H9 (cell line): ENCODE measurements at regions not wholly inside any gene's neighbourhood (a gene's known extent, or its start where the extent isn't known, plus 50 kb on each side); places are given as distances from the start of the nearest gene placed in this dataset.

ENCODE experiments used
- DNase-seq: peaks from one replicate; pipeline ENCODE4 v3.0.0-alpha.2; 2017
- H2AFZ ChIP-seq: one replicate; pipeline ENCODE4 v1.6.1; 2013; ENCODE audit warnings: mild to moderate bottlenecking, low read length, control low read depth, moderate library complexity
- H2AK5ac ChIP-seq: 2 replicates; pipeline ENCODE4 v1.6.1; 2013; ENCODE audit warnings: low read length, control low read depth, mixed read lengths; ENCODE audit not compliant: insufficient read length
- H2BK120ac ChIP-seq: one replicate; pipeline ENCODE4 v1.6.1; 2013; ENCODE audit warnings: low read depth, mild to moderate bottlenecking, low read length, control low read depth, inconsistent platforms; ENCODE audit not compliant: poor library complexity, severe bottlenecking
- H2BK12ac ChIP-seq: 2 replicates; pipeline ENCODE4 v1.6.1; 2013; ENCODE audit warnings: low read length, control low read depth, mixed read lengths, low read depth; ENCODE audit not compliant: insufficient read length
- H2BK15ac ChIP-seq: 2 replicates; pipeline ENCODE4 v1.6.1; 2013; ENCODE audit warnings: low read depth, low read length, control low read depth
- H2BK20ac ChIP-seq: one replicate; pipeline ENCODE4 v1.6.1; 2013; ENCODE audit warnings: low read depth, mild to moderate bottlenecking, low read length, control low read depth, inconsistent platforms; ENCODE audit not compliant: poor library complexity, severe bottlenecking
- H2BK5ac ChIP-seq: 2 replicates; pipeline ENCODE4 v1.6.1; 2013; ENCODE audit warnings: low read length, control low read depth, mixed read lengths; ENCODE audit not compliant: insufficient read length
- H3K14ac ChIP-seq: 2 replicates; pipeline ENCODE4 v1.6.1; 2013; ENCODE audit warnings: low read length, control low read depth; ENCODE audit not compliant: insufficient read depth
- H3K18ac ChIP-seq: 2 replicates; pipeline ENCODE4 v1.6.1; 2013; ENCODE audit warnings: low read depth, mild to moderate bottlenecking, mixed read lengths, low read length, control low read depth; ENCODE audit not compliant: insufficient read length
- H3K23ac ChIP-seq: 2 replicates; pipeline ENCODE4 v1.6.1; 2013; ENCODE audit warnings: low read length, control low read depth, mixed read lengths, low read depth; ENCODE audit not compliant: insufficient read length
- H3K23me2 ChIP-seq: 2 replicates; pipeline ENCODE4 v1.6.1; 2013; ENCODE audit warnings: low read depth, mild to moderate bottlenecking, mixed read lengths, low read length, control low read depth; ENCODE audit not compliant: insufficient read length, poor library complexity, severe bottlenecking
- H3K27ac ChIP-seq: 2 replicates; pipeline ENCODE4 v1.5.1; 2013; ENCODE audit warnings: low read length, control low read depth, mixed read lengths, low read depth; ENCODE audit not compliant: insufficient read length
- H3K27me3 ChIP-seq: 2 replicates; pipeline ENCODE4 v1.6.1; 2013; ENCODE audit warnings: low read length, control low read depth, inconsistent platforms; ENCODE audit not compliant: insufficient read depth
- H3K4ac ChIP-seq: 2 replicates; pipeline ENCODE4 v1.6.1; 2013; ENCODE audit warnings: low read depth, mild to moderate bottlenecking, control low read depth, inconsistent platforms, low read length, moderate library complexity
- H3K4me1 ChIP-seq: 2 replicates; pipeline ENCODE4 v1.6.1; 2013; ENCODE audit warnings: low read length, control low read depth, inconsistent platforms; ENCODE audit not compliant: insufficient read depth
- H3K4me2 ChIP-seq: 2 replicates; pipeline ENCODE4 v1.6.1; 2013; ENCODE audit warnings: low read length, control low read depth, mixed read lengths; ENCODE audit not compliant: insufficient read length, insufficient read depth
- H3K56ac ChIP-seq: 2 replicates; pipeline ENCODE4 v1.6.1; 2013; ENCODE audit warnings: low read depth, mild to moderate bottlenecking, mixed read lengths, low read length, control low read depth; ENCODE audit not compliant: insufficient read length
- H3K79me1 ChIP-seq: 2 replicates; pipeline ENCODE4 v1.6.1; 2013; ENCODE audit warnings: low read depth, mild to moderate bottlenecking, moderate library complexity, low read length, control low read depth, inconsistent platforms; ENCODE audit not compliant: insufficient read depth, poor library complexity, severe bottlenecking
- H3K79me2 ChIP-seq: 2 replicates; pipeline ENCODE4 v1.6.1; 2013; ENCODE audit warnings: low read length, control low read depth, inconsistent platforms; ENCODE audit not compliant: insufficient read depth
- H3K9ac ChIP-seq: 2 replicates; pipeline ENCODE4 v1.6.1; 2013; ENCODE audit warnings: low read length, control low read depth, mixed read lengths; ENCODE audit not compliant: insufficient read length; ENCODE audit errors: extremely low read depth
- H3K9me3 ChIP-seq: one replicate; pipeline ENCODE4 v1.6.1; 2013; ENCODE audit warnings: low read depth, low read length, inconsistent platforms; ENCODE audit not compliant: control insufficient read depth
- H3T11ph ChIP-seq: one replicate; pipeline ENCODE4 v1.6.1; 2013; ENCODE audit warnings: mild to moderate bottlenecking, low read length, control low read depth, inconsistent platforms
- H4K20me1 ChIP-seq: one replicate; pipeline ENCODE4 v1.6.1; 2013; ENCODE audit not compliant: control insufficient read depth, insufficient read length, insufficient read depth
- H4K5ac ChIP-seq: 2 replicates; pipeline ENCODE4 v1.6.1; 2013; ENCODE audit warnings: low read depth, mild to moderate bottlenecking, mixed read lengths, low read length, control low read depth; ENCODE audit not compliant: insufficient read length
- H4K8ac ChIP-seq: replicated peaks from 2 replicates; pipeline ENCODE4 v1.6.1; 2013; ENCODE audit warnings: low read length, control low read depth, mixed read lengths, low read depth; ENCODE audit not compliant: insufficient read length
- H4K91ac ChIP-seq: 2 replicates; pipeline ENCODE4 v1.6.1; 2013; ENCODE audit warnings: low read depth, mild to moderate bottlenecking, moderate library complexity, mixed read lengths, low read length, control low read depth; ENCODE audit not compliant: insufficient read length
- H3K27ac Mint-ChIP-seq, 3 experiments: 2 replicates in 2 of 3; 3 replicates in 1 of 3; pipeline ENCODE4 v1.8.0; 2020 to 2021; ENCODE audit warnings: mixed read lengths in 3 of 3, mild to moderate bottlenecking in 1 of 3, moderate library complexity in 1 of 3
- H3K27me3 Mint-ChIP-seq: 2 replicates; pipeline ENCODE4 v1.8.0; 2021; ENCODE audit warnings: low read depth, mild to moderate bottlenecking, moderate library complexity, mixed read lengths
- H3K36me3 Mint-ChIP-seq, 3 experiments: 2 replicates in 2 of 3; 3 replicates in 1 of 3; pipeline ENCODE4 v1.8.0; 2020 to 2021; ENCODE audit warnings: low read depth in 3 of 3, mixed read lengths in 3 of 3; ENCODE audit not compliant: insufficient read depth in 1 of 3
- H3K4me1 Mint-ChIP-seq, 2 experiments: 2 replicates each; pipeline ENCODE4 v1.8.0; 2020; ENCODE audit warnings: mixed read lengths in 2 of 2
- H3K4me3 Mint-ChIP-seq, 2 experiments: 2 replicates in 1 of 2; 3 replicates in 1 of 2; pipeline ENCODE4 v1.8.0; 2020 to 2021; ENCODE audit warnings: mild to moderate bottlenecking in 2 of 2, mixed read lengths in 2 of 2, moderate library complexity in 1 of 2
- H3K9me3 Mint-ChIP-seq, 2 experiments: 2 replicates in 1 of 2; 3 replicates in 1 of 2; pipeline ENCODE4 v1.8.0; 2020; ENCODE audit warnings: mild to moderate bottlenecking in 2 of 2, mixed read lengths in 2 of 2, moderate library complexity in 1 of 2
- WGBS: extraction: QIAGEN DNeasy Blood & Tissue Kit; methylation state at CpG from one replicate; pipeline ENCODE4 v1.1.7; 2013; ENCODE audit warnings: missing lambda C conversion rate, low lambda C conversion rate, mixed read lengths; ENCODE audit not compliant: insufficient read length; ENCODE audit errors: extremely low coverage; 5-methylcytosine and 5-hydroxymethylcytosine counted together
- TF ChIP-seq, protein P1 (sequence below): fragments of 200-600 bp; sonication (generic); conservative IDR thresholded peaks from 3 replicates; pipeline ENCODE4 v1.8.0; 2021; ENCODE audit warnings: antibody characterized with exemption, mild to moderate bottlenecking

GRCh38 chr15:95043933-95044313 lies 812.6 kb downstream of the MCTP2 start:
- Histone ChIP-seq H3K4ac (no peak overlapping the region), H3K14ac (no peak overlapping the region), H3K18ac (no peak overlapping the region), H4K5ac (no peak overlapping the region), H3K79me2 (no peaks in the 10 kb centered on the region), H3K23ac (no peak overlapping the region), H4K20me1 (no peaks in the 10 kb centered on the region), H3K9me3 (no peaks in the 10 kb centered on the region), H2BK20ac (no peak overlapping the region), H3T11ph (no peak overlapping the region), H2AFZ (no peak overlapping the region), H3K56ac (no peak overlapping the region), H3K4me1 (peaks cover 9% of the 10 kb centered on the region), H2BK120ac (no peak overlapping the region), H3K9ac (no peak overlapping the region), H3K4me2 (no peak overlapping the region), H3K23me2 (no peaks in the 10 kb centered on the region), H2BK15ac (no peak overlapping the region), H3K27ac (peak overlapping the region; percentile 58), H3K79me1 (no peaks in the 10 kb centered on the region), H2BK12ac (no peak overlapping the region), H3K27me3 (no peaks in the 10 kb centered on the region), H4K8ac (no peak overlapping the region), H4K91ac (no peak overlapping the region), H2AK5ac (no peak overlapping the region), H2BK5ac (no peak overlapping the region)
- no peak for DNase-seq
- H3K4me1 Mint-ChIP-seq, result peaks cover 31 to 35% of the 10 kb centered on the region in 2 experiments
- H3K4me3 Mint-ChIP-seq, result peak overlapping the region in 1 of 2 experiments; percentile 27; a peak in 2 of 5 replicates
- H3K27ac Mint-ChIP-seq, result peak overlapping the region in 2 of 3 experiments; percentile 23 to 88; a peak in 6 of 7 replicates
- TF ChIP-seq, protein P1, sequence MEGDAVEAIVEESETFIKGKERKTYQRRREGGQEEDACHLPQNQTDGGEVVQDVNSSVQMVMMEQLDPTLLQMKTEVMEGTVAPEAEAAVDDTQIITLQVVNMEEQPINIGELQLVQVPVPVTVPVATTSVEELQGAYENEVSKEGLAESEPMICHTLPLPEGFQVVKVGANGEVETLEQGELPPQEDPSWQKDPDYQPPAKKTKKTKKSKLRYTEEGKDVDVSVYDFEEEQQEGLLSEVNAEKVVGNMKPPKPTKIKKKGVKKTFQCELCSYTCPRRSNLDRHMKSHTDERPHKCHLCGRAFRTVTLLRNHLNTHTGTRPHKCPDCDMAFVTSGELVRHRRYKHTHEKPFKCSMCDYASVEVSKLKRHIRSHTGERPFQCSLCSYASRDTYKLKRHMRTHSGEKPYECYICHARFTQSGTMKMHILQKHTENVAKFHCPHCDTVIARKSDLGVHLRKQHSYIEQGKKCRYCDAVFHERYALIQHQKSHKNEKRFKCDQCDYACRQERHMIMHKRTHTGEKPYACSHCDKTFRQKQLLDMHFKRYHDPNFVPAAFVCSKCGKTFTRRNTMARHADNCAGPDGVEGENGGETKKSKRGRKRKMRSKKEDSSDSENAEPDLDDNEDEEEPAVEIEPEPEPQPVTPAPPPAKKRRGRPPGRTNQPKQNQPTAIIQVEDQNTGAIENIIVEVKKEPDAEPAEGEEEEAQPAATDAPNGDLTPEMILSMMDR, result no peak
- WGBS, result no CpG with 5 or more reads among the region's 1 CpG
- H3K27me3 Mint-ChIP-seq, result no peaks in the 10 kb centered on the region
- H3K9me3 Mint-ChIP-seq, result peaks cover 15 to 30% of the 10 kb centered on the region in 2 experiments; a peak in 4 of 5 replicates
- H3K36me3 Mint-ChIP-seq, result peaks cover 18 to 23% (median 23%) of the 10 kb centered on the region in 3 experiments
